Esophagus (tissue), 2 donors: ENCODE measurements at regions not wholly inside any gene's neighbourhood (a gene's known extent, or its start where the extent isn't known, plus 50 kb on each side); places are given as distances from the start of the nearest gene placed in this dataset.

Source experiments
- H3K27ac ChIP-seq, 2 donors: one replicate each; pipeline ENCODE4 v1.5.1; 2013; ENCODE audit warnings: low read depth in 2 of 2, mild to moderate bottlenecking in 2 of 2, inconsistent platforms in 1 of 2, low read length in 1 of 2, moderate library complexity in 1 of 2
- H3K27me3 ChIP-seq, 2 donors: one replicate each; pipeline ENCODE4 v1.6.1; 2013; ENCODE audit warnings: low read length in 2 of 2, control low read depth in 1 of 2, mild to moderate bottlenecking in 1 of 2; ENCODE audit not compliant: insufficient read depth in 2 of 2, control insufficient read depth in 1 of 2
- H3K36me3 ChIP-seq, 2 donors: one replicate each; pipeline ENCODE4 v1.6.1; 2013; ENCODE audit warnings: low read length in 1 of 2; ENCODE audit not compliant: control insufficient read depth in 2 of 2, insufficient read depth in 2 of 2
- H3K4me1 ChIP-seq, 2 donors: one replicate each; pipeline ENCODE4 v1.6.1; 2013; ENCODE audit warnings: low read length in 1 of 2; ENCODE audit not compliant: control insufficient read depth in 2 of 2, insufficient read depth in 2 of 2
- H3K4me3 ChIP-seq, 2 donors: one replicate each; pipeline ENCODE4 v1.5.1; 2013; ENCODE audit warnings: low read length in 2 of 2, mild to moderate bottlenecking in 2 of 2, low read depth in 1 of 2, moderate library complexity in 1 of 2
- H3K9me3 ChIP-seq, 2 donors: one replicate each; pipeline ENCODE4 v1.6.1; 2013; ENCODE audit warnings: mild to moderate bottlenecking in 2 of 2, low read depth in 1 of 2, low read length in 1 of 2, moderate library complexity in 1 of 2; ENCODE audit not compliant: control insufficient read depth in 2 of 2, insufficient read depth in 1 of 2
- WGBS, 2 donors: extraction: QIAGEN DNeasy Blood & Tissue Kit; methylation state at CpG; one replicate each; pipeline ENCODE4 v1.1.7; 2013; 5-methylcytosine and 5-hydroxymethylcytosine counted together
- donor health status: healthy with polysubstance abuse.
- donor health status: Bipolar disorder and iron deficiency.

GRCh38 chr4:181431661-181432060 lies 811.5 kb upstream of the TENM3 start:
- Histone ChIP-seq H3K27me3 (no peaks in the 10 kb centered on the region), H3K4me1 (peaks cover 0 to 2% of the 10 kb centered on the region in 2 donors), H3K27ac (no peak overlapping the region), H3K9me3 (no peaks in the 10 kb centered on the region), H3K4me3 (no peak overlapping the region), H3K36me3 (no peaks in the 10 kb centered on the region)
- 76 to 79% methylated on average over 3 of the region's 3 CpGs for WGBS, 2 donors

DNA sequence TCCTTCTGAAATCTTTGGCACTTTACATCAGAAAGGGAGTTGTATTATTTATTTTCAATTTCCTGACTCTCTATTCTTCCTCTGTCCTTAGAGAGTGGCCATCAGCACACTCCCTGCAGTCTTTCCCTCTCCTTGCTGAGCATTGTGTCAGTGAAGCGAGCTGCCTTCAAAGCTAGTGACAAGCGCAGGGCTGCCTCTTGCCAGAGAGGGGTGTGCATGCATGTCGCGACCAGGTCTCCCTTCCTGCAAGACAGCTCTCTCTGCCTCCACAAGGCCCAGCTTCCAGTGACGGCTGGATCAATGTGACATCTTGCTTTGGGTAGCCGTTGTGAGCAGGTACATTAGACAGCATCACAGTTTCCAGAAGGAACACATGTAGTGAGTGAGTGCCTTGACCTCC lies 810.9 kb upstream of the TENM3 start:
- no peaks in the 10 kb centered on the region for H3K27me3 ChIP-seq
- no peak overlapping the region for H3K27ac ChIP-seq
- H3K4me3 ChIP-seq, result no peak overlapping the region
- WGBS, 2 donors, result 49 to 61% methylated on average over 6 of the region's 6 CpGs
- no peaks in the 10 kb centered on the region for H3K36me3 ChIP-seq
- peaks cover 0 to 2% of the 10 kb centered on the region in 2 donors for H3K4me1 ChIP-seq
- no peaks in the 10 kb centered on the region for H3K9me3 ChIP-seq

GRCh38 chr4:181437895-181438294 lies 805.3 kb upstream of the TENM3 start:
- no peak overlapping the region for H3K4me3 ChIP-seq
- H3K27ac ChIP-seq, result no peak overlapping the region
- H3K36me3 ChIP-seq, result no peaks in the 10 kb centered on the region
- no peaks in the 10 kb centered on the region for H3K4me1 ChIP-seq
- WGBS, 2 donors, result 85 to 88% methylated on average over 7 of the region's 7 CpGs
- H3K27me3 ChIP-seq, result no peaks in the 10 kb centered on the region
- no peaks in the 10 kb centered on the region for H3K9me3 ChIP-seq

GRCh38 chr4:181438641-181439040 lies 804.6 kb upstream of the TENM3 start:
- H3K9me3 ChIP-seq, result no peaks in the 10 kb centered on the region
- H3K27ac ChIP-seq, result no peak overlapping the region
- WGBS, 2 donors, result 59 to 64% methylated on average over 5 of the region's 5 CpGs
- no peaks in the 10 kb centered on the region for H3K4me1 ChIP-seq
- no peaks in the 10 kb centered on the region for H3K36me3 ChIP-seq
- no peak overlapping the region for H3K4me3 ChIP-seq
- no peaks in the 10 kb centered on the region for H3K27me3 ChIP-seq

GRCh38 chr4:181443021-181443420 lies 800.2 kb upstream of the TENM3 start:
- 22 to 26% methylated on average over 6 of the region's 6 CpGs for WGBS, 2 donors
- Histone ChIP-seq H3K27me3 (no peaks in the 10 kb centered on the region), H3K27ac (no peak overlapping the region), H3K36me3 (no peaks in the 10 kb centered on the region), H3K4me1 (no peaks in the 10 kb centered on the region), H3K9me3 (no peaks in the 10 kb centered on the region), H3K4me3 (no peak overlapping the region)

- WGBS, 2 donors, result 83 to 84% methylated on average over 7 of the region's 7 CpGs
Observed at GRCh38 chr4:181465826-181466225, 777.4 kb upstream of the TENM3 start.

DNA sequence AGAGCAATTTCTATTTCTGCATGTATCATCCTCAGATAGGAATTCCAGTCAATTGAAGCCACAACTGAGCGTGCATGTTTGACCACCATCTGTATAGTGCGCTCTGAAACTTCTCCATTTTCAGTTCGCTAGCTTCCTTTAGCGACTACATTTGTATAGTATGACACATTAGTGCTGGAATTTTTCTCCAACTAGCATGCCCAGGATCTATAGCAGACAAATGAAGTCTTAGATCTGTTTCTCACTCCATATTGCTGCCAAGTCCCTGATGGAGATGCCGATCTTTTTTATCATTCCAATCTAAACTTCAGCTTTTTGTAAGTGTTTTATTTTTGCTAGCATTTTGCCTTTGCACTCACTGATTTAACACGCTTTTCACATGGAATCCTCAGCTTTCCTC lies 774.8 kb upstream of the TENM3 start:
- 74 to 76% methylated on average over 6 of the region's 6 CpGs for WGBS, 2 donors
- Histone ChIP-seq H3K27me3 (no peaks in the 10 kb centered on the region), H3K9me3 (no peaks in the 10 kb centered on the region), H3K4me3 (no peak overlapping the region), H3K4me1 (no peaks in the 10 kb centered on the region), H3K27ac (no peak overlapping the region), H3K36me3 (no peaks in the 10 kb centered on the region)

More at GRCh38 chr4:181465826-181466225, 777.4 kb upstream of the TENM3 start:
- no peak overlapping the region for H3K4me3 ChIP-seq
- H3K9me3 ChIP-seq, result no peaks in the 10 kb centered on the region
- H3K27ac ChIP-seq, result no peak overlapping the region
- no peaks in the 10 kb centered on the region for H3K4me1 ChIP-seq
- no peaks in the 10 kb centered on the region for H3K36me3 ChIP-seq
- H3K27me3 ChIP-seq, result no peaks in the 10 kb centered on the region

DNA sequence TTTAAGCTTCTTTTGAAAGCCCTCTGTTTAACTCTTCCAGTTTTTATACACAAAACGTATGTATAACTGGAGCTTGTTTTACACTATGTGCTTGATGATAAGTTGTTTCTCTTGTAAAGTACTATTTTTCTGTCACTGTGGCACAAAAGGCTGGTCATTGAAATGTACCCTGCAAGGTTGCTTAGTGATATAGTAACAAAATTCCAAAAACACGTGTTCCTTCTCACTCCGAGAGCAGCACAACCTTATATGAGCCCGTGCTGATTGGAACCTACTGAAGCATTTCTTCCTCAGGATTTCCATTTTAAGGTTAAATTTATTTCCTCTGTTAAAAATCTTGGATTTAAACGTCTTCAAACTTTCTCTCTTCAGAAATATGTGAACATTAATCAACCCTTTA lies 772.9 kb upstream of the TENM3 start:
- Histone ChIP-seq H3K27me3 (no peaks in the 10 kb centered on the region), H3K27ac (no peak overlapping the region), H3K9me3 (no peaks in the 10 kb centered on the region), H3K36me3 (no peaks in the 10 kb centered on the region), H3K4me1 (no peaks in the 10 kb centered on the region), H3K4me3 (no peak overlapping the region)
- WGBS, 2 donors, result 41 to 49% methylated on average over 5 of the region's 5 CpGs

DNA sequence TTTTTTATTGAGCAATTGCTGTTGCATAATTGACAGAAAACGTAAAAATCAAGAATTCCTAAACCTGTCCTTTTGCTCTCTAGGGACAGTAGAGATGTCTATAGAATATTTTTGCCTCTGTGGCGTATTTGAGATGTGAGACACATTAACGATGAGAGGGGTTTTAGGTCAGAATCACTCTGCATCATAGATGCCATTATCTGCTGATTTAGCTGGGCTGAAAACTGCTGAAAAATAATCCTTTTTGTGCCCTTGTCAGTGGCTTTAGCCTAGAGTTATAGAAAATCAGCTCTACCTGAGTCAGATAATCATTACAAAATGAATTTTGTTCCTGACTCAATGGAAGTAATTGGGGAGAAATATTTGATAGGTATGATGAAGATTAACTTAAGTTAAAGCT lies 767.8 kb upstream of the TENM3 start:
- Histone ChIP-seq H3K9me3 (no peaks in the 10 kb centered on the region), H3K27me3 (no peaks in the 10 kb centered on the region)

DNA sequence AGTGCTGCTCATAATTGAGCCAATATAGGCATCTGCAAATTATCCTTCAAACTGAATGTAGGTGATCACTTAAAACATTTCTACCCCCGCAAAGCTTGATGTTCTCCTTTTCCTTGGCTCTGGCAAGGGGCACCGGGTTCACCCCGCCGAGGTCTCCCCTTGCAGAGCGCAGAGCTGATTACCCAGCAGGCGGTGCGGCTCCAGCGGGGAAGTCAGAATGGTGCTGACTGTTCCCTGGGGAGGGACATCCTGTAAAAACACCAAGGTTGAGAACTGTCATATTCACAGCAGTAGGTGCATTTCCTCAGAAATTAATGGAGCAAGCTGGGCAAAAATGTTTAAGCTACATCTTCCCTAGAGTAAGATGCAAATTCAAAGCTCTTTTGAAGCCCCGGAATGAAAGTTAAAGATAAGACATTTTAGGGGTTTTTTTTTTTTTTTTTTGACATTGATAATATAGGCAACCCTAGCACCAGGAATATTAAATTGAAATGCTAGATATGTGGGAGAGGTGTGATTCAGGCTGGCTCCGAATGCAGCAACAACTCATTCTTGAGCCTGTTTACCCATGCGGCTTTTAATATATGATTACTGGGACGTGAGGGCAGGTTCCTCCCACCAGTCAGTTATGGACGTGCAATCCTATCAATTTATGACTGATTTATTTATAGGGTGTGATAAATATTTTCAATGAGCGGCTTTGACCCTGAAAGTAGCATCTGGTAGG lies 767.3 kb upstream of the TENM3 start:
- H3K27ac ChIP-seq, result no peak overlapping the region
- 34 to 37% methylated on average over 14 of the region's 14 CpGs for WGBS, 2 donors
- H3K4me1 ChIP-seq, result no peaks in the 10 kb centered on the region
- no peak overlapping the region for H3K4me3 ChIP-seq
- H3K9me3 ChIP-seq, result no peaks in the 10 kb centered on the region
- no peaks in the 10 kb centered on the region for H3K36me3 ChIP-seq
- H3K27me3 ChIP-seq, result no peaks in the 10 kb centered on the region

More for the DNA sequence above, 767.8 kb upstream of the TENM3 start:
- H3K4me3 ChIP-seq, result no peak overlapping the region
- H3K27ac ChIP-seq, result no peak overlapping the region
- 69 to 72% methylated on average over 3 of the region's 3 CpGs for WGBS, 2 donors
- no peaks in the 10 kb centered on the region for H3K4me1 ChIP-seq
- no peaks in the 10 kb centered on the region for H3K36me3 ChIP-seq
